GM12878 (cell line): ENCODE measurements at regions not wholly inside any gene's neighbourhood (a gene's known extent, or its start where the extent isn't known, plus 50 kb on each side); places are given as distances from the start of the nearest gene placed in this dataset.

ENCODE experiments used
- BACH1 ChIP-seq: fragments of 450-650 bp; IDR thresholded peaks from 2 replicates; pipeline ENCODE4 v1.6.1; 2017; ENCODE audit warnings: mild to moderate bottlenecking, borderline replicate concordance
- BHLHE40 ChIP-seq, 2 experiments: fragments of 450-650 bp in 1 of 2; IDR thresholded peaks; 2 replicates each; pipeline ENCODE4 v1.6.1; 2011 to 2017; ENCODE audit warnings: low read depth in 2 of 2, borderline replicate concordance in 1 of 2, improper control_type of control experiment in 1 of 2, low read length in 1 of 2, mild to moderate bottlenecking in 1 of 2
- CHD1 ChIP-seq: IDR thresholded peaks from 2 replicates; pipeline ENCODE4 v1.6.1; 2012; ENCODE audit warnings: low read depth, low read length, improper control_type of control experiment
- CHD2 ChIP-seq: IDR thresholded peaks from 2 replicates; pipeline ENCODE4 v1.6.1; 2011; ENCODE audit warnings: low read depth, low read length, improper control_type of control experiment, borderline replicate concordance
- CTCF ChIP-seq, 3 experiments: IDR thresholded peaks in 2 of 3; conservative IDR thresholded peaks in 1 of 3; 2 replicates each; pipeline ENCODE4 v1.5.1; 2011; ENCODE audit warnings: low read depth in 3 of 3, low read length in 3 of 3, mild to moderate bottlenecking in 3 of 3, control low read depth in 2 of 3, moderate library complexity in 2 of 3, inconsistent platforms in 1 of 3, mixed read lengths in 1 of 3; ENCODE audit not compliant: control insufficient read depth in 2 of 3, insufficient read depth in 1 of 3; ENCODE audit errors: extremely low read depth in 1 of 3
- GABPA ChIP-seq: IDR thresholded peaks from 2 replicates; pipeline ENCODE4 v1.6.1; 2014; ENCODE audit warnings: antibody characterized with exemption, low read depth, mild to moderate bottlenecking, inconsistent platforms
- IKZF1 ChIP-seq: fragments of 450-650 bp; conservative IDR thresholded peaks from 2 replicates; pipeline ENCODE4 v1.6.1; 2017; ENCODE audit warnings: antibody characterized with exemption, mild to moderate bottlenecking
- IKZF2 ChIP-seq, 2 experiments: fragments of 450-650 bp; IDR thresholded peaks; 2 replicates each; pipeline ENCODE4 v1.6.1; 2017; ENCODE audit warnings: mild to moderate bottlenecking in 2 of 2, moderate library complexity in 2 of 2
- NBN ChIP-seq: fragments of 450-650 bp; IDR thresholded peaks from 2 replicates; pipeline ENCODE4 v1.6.1; 2016
- PBX3 ChIP-seq: IDR thresholded peaks from 2 replicates; pipeline ENCODE4 v1.6.1; 2011; ENCODE audit warnings: mild to moderate bottlenecking, low read depth, low read length, moderate library complexity; ENCODE audit not compliant: insufficient replicate concordance
- RELA ChIP-seq: fragments of 450-650 bp; IDR thresholded peaks from 2 replicates; pipeline ENCODE4 v1.8.0; 2014; ENCODE audit warnings: borderline replicate concordance; ENCODE audit not compliant: partially characterized antibody
- SPI1 ChIP-seq: IDR thresholded peaks from 2 replicates; pipeline ENCODE4 v1.6.1; 2011; ENCODE audit warnings: low read depth, mild to moderate bottlenecking, low read length, moderate library complexity, borderline replicate concordance; ENCODE audit not compliant: insufficient read depth
- SUPT20H ChIP-seq: IDR thresholded peaks from 2 replicates; pipeline ENCODE4 v1.6.1; 2011; ENCODE audit warnings: low read depth, mild to moderate bottlenecking, low read length, moderate library complexity, borderline replicate concordance; ENCODE audit not compliant: control insufficient read depth
- TAF1 ChIP-seq: IDR thresholded peaks from 2 replicates; pipeline ENCODE4 v1.6.1; 2011; ENCODE audit warnings: mild to moderate bottlenecking, low read depth, low read length, borderline replicate concordance
- TBL1XR1 ChIP-seq: IDR thresholded peaks from 2 replicates; pipeline ENCODE4 v1.6.1; 2012; ENCODE audit warnings: low read depth, low read length, improper control_type of control experiment
- TCF3 ChIP-seq: IDR thresholded peaks from 2 replicates; pipeline ENCODE4 v1.6.1; 2012; ENCODE audit warnings: low read depth, mild to moderate bottlenecking, low read length, borderline replicate concordance; ENCODE audit not compliant: insufficient read depth
- TCF7 ChIP-seq: IDR thresholded peaks from 2 replicates; pipeline ENCODE4 v1.6.1; 2014; ENCODE audit warnings: antibody characterized with exemption, borderline replicate concordance
- WRNIP1 ChIP-seq: IDR thresholded peaks from 2 replicates; pipeline ENCODE4 v1.6.1; 2011; ENCODE audit warnings: low read depth, low read length, improper control_type of control experiment, borderline replicate concordance
- ZNF24 ChIP-seq: fragments of 450-650 bp; IDR thresholded peaks from 2 replicates; pipeline ENCODE4 v1.6.1; 2017; ENCODE audit warnings: antibody characterized with exemption, mild to moderate bottlenecking
- TF ChIP-seq, protein P1 (sequence below): fragments of 450-650 bp; IDR thresholded peaks from 2 replicates; pipeline ENCODE4 v1.6.1; 2016; ENCODE audit warnings: mild to moderate bottlenecking
- TF ChIP-seq, protein P2 (sequence below): fragments of 450-650 bp; IDR thresholded peaks from 2 replicates; pipeline ENCODE4 v1.6.1; 2017; ENCODE audit warnings: low read depth, mild to moderate bottlenecking, moderate library complexity
- TF ChIP-seq, protein P3 (sequence below): IDR thresholded peaks from 2 replicates; pipeline ENCODE4 v1.6.1; 2011; ENCODE audit warnings: borderline replicate concordance, low read depth, mild to moderate bottlenecking, moderate library complexity, low read length; ENCODE audit not compliant: insufficient read depth, poor library complexity, severe bottlenecking

DNA sequence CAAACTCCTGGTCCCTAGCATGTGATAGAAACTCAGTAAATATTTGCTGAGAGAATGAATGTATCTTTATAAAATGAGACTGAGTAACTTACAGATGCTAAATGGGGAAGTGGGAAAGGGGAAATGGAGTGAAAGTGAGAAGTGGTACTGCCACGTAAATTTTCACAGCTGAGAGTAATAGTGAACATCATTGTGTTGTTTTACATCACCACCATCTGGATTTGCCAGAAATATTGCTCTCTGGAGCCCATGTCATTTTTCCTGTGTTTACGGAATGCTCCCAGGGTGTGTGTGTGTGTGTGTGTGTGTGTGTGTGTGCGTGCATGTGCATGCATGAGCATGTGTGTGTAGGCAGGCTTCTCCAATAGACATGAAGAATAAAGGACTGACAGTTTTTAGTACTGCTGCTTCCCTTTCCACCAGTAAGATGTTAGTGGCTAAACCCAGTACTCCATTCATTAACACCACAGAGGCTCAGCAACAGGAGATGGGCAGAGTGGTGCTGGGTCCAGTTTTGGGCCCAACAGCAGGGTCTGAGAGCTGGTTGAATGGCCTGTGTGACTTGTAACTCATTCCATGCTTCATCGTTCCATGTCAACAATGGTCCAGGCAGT, 57.3 kb downstream of the DIPK2A start (continued):
- TF ChIP-seq, protein P1, sequence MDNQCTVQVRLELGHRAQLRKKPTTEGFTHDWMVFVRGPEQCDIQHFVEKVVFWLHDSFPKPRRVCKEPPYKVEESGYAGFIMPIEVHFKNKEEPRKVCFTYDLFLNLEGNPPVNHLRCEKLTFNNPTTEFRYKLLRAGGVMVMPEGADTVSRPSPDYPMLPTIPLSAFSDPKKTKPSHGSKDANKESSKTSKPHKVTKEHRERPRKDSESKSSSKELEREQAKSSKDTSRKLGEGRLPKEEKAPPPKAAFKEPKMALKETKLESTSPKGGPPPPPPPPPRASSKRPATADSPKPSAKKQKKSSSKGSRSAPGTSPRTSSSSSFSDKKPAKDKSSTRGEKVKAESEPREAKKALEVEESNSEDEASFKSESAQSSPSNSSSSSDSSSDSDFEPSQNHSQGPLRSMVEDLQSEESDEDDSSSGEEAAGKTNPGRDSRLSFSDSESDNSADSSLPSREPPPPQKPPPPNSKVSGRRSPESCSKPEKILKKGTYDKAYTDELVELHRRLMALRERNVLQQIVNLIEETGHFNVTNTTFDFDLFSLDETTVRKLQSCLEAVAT = 0 out of 2 replicates have a peak, but pooled peaks have one; percentile 58
- peak; percentile 70; the same call in 1 of the 2 replicates for TF ChIP-seq NBN
- TF ChIP-seq SPI1 = peak; percentile 100
- peak; percentile 85 for TF ChIP-seq ZNF24
- TF ChIP-seq IKZF1 = peak; percentile 95
- TF ChIP-seq GABPA = peak; percentile 62
- TF ChIP-seq, protein P2, sequence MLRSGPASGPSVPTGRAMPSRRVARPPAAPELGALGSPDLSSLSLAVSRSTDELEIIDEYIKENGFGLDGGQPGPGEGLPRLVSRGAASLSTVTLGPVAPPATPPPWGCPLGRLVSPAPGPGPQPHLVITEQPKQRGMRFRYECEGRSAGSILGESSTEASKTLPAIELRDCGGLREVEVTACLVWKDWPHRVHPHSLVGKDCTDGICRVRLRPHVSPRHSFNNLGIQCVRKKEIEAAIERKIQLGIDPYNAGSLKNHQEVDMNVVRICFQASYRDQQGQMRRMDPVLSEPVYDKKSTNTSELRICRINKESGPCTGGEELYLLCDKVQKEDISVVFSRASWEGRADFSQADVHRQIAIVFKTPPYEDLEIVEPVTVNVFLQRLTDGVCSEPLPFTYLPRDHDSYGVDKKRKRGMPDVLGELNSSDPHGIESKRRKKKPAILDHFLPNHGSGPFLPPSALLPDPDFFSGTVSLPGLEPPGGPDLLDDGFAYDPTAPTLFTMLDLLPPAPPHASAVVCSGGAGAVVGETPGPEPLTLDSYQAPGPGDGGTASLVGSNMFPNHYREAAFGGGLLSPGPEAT = peak; percentile 88
- TF ChIP-seq TCF7 = 0 out of 2 replicates have a peak, but pooled peaks have one; percentile 37
- no peak for TF ChIP-seq WRNIP1
- no peak for TF ChIP-seq TAF1
- peak; percentile 83; the same call in 1 of the 2 replicates for TF ChIP-seq TBL1XR1
- TF ChIP-seq CHD1 = no peak
- no peak; the same call in 1 of the 2 replicates for TF ChIP-seq CHD2
- peak; percentile 92 for TF ChIP-seq TCF3
- TF ChIP-seq SUPT20H = no peak
- TF ChIP-seq RELA = peak; percentile 24
- peak in 1 of 3 experiments; percentile 24; a peak in 1 of 6 replicates for TF ChIP-seq CTCF (IDR thresholded peaks at IDR 0.05 in 2 of 3, conservative IDR thresholded peaks at IDR 0.05 in 1 of 3; ENCODE audit: control insufficient read depth in 2 of 3, extremely low read depth in 1 of 3, insufficient read depth in 1 of 3, low read depth in 3 of 3, low read length in 3 of 3)
- TF ChIP-seq, protein P3, sequence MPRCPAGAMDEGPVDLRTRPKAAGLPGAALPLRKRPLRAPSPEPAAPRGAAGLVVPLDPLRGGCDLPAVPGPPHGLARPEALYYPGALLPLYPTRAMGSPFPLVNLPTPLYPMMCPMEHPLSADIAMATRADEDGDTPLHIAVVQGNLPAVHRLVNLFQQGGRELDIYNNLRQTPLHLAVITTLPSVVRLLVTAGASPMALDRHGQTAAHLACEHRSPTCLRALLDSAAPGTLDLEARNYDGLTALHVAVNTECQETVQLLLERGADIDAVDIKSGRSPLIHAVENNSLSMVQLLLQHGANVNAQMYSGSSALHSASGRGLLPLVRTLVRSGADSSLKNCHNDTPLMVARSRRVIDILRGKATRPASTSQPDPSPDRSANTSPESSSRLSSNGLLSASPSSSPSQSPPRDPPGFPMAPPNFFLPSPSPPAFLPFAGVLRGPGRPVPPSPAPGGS = peak; percentile 83
- peak; percentile 85; the same call in 1 of the 2 replicates for TF ChIP-seq BACH1
- TF ChIP-seq PBX3 = peak; percentile 15
- peak; percentile 98 for TF ChIP-seq IKZF2 (IDR thresholded peaks at IDR 0.05)
- peak; percentile 61 to 79; a peak in 2 of 4 replicates for TF ChIP-seq BHLHE40 (IDR thresholded peaks at IDR 0.05; ENCODE audit: borderline replicate concordance in 1 of 2, low read depth in 2 of 2, low read length in 1 of 2)
